ENCODE measurements at regions not wholly inside any gene's neighbourhood (a gene's known extent, or its start where the extent isn't known, plus 50 kb on each side); places are given as distances from the start of the nearest gene placed in this dataset.
"Not testable (repeated sequence)": the region's sequence is repeated elsewhere in the genome, so short reads cannot be mapped to it uniquely, and the experiment has no call there.

DNA sequence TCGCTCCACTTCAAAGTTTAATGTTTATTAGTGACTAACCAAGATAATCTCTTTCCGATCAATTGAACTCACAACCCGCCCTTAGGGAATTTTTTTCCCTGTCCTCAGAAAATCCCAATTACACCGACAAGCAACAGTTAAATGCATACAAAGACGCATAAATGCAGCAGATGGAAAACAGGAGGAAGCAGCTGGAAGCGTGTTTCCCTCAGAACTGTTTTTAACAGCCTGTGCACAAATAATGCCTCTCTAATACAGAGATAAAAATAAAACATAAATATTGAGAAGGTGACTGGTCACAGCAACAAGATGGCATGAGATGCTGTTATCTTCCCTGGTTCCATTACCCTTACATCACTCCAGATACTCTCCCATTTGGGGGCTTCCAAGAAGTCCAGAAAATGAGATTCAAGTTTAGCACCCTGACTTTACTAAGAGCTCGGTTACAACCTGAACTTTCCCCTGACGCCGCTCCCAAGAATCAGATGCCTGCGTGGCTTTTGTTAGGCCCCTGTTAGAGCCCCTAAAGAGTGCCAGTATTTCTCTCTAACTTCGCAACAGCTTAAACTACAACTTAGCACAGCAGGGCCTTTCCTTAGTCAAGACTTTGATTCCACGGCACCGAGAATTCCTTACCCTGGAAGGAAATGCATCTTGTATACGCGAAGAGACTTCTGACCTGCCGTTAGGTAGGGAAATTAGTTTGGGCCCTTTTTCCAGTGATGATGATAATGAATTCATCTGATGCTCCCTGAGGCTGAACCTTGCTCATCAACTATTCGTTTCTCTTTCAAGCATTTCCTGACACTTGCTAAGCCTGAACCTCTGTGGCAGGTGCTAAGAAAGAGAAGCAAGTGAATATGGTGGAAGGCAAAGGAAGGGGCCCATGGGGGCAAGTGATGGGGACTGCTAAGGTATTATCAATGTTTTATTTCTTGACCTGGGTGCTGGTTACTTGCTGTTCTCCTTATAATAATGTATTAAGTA, 137.7 kb upstream of the SMYD2 start:
- FAIRE-seq = no peak

- not testable (repeated sequence) for FAIRE-seq
Observed at GRCh38 chr1:214144521-214144920, 136.4 kb upstream of the SMYD2 start.

DNA sequence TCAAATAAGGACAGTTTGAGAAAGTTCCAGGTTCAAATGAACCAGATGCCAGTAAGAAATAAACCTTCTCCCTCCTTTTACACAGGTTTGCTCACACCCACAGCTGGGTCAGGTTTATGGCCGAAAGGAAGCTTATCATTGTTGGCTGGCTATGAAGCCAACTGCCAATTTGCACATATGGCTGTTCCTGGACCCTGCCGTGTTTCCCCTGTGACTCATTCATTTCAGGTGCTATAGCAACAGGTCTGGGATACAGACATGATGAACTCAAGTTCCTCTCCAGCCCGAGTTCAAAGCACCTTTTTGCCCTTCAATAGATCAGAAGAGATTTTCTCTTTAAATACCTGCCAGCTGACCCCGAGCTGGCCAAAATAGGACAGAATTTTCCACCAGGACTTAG, 134.4 kb upstream of the SMYD2 start:
- FAIRE-seq = no peak

DNA sequence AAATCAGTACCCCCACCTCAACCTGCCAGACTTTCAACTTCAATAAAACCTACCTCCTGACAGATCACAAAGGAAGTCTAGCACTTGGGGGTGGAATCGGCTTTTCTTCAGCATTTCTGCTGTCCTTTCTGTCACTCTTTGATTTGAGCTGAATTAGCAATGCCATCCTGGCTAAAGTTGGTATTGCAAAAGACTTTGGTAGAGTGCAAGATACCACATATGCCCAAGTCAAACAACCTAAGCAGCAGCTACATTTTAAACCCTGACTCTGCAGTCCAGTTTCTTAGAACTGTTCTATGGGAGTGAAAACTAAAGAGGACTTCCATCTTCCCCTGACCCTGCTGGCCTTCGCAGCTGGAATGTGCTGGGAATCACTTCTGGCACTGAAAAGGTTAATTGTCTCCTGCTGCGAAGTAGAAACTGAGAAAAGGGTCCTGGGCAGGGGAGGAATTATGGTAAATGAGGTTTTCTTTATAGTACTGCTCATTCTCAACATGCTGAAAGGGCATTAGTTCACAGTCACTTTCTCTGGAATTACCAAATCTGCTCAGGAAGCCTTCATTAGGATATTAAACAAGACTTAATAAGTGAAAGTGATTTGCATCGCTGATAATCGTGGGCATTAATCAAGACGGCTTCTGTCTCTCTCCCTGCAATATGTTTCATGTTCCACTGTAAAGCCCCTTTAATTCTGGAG, 126.2 kb upstream of the SMYD2 start:
- FAIRE-seq = no peak

GRCh38 chr1:214155987-214156625, 124.9 kb upstream of the SMYD2 start:
- FAIRE-seq = no peak

DNA sequence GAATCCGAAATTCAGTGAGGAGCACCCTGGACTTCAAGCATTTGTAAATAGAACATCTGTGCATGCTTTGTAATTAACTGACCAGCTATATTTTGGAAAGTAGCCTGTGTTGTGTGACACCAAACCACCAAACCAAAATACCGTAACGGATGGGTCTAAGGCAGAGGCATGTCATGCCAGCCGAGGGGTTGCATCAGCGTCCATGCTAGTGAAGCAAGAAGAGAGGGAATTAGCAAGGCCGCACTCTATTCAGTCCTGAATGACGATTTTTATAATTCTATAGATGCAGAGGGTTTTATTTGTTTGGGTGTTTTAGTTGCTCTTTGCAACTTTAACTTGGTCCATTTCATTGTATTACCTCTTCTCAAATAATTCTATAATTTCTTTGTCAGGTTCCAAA, 116.8 kb upstream of the SMYD2 start:
- FAIRE-seq = no peak

DNA sequence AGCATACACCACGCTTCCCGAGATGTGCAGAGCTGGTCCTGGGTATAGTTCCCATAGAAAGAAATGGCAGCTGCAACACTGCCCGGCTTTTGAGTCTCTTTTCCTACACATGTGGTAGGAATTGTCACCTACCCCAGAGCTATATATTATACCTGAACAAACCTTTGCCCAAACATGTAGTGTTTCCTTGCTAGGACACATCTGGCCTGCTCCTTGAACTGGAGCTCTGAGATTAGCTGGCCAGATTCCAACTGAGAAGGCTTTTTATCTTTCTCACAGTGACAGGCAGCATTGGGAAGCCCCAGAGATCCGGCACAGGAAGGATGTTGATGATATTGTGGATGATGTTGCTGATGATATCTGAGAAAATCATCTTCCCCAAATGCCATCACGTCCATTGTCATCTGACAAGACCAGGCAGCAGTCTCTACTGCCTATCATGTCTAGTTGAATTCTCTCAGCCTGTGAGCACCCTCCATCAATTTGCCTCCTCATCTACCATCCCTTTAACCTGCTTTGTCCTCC, 115.0 kb upstream of the SMYD2 start:
- FAIRE-seq = no peak

DNA sequence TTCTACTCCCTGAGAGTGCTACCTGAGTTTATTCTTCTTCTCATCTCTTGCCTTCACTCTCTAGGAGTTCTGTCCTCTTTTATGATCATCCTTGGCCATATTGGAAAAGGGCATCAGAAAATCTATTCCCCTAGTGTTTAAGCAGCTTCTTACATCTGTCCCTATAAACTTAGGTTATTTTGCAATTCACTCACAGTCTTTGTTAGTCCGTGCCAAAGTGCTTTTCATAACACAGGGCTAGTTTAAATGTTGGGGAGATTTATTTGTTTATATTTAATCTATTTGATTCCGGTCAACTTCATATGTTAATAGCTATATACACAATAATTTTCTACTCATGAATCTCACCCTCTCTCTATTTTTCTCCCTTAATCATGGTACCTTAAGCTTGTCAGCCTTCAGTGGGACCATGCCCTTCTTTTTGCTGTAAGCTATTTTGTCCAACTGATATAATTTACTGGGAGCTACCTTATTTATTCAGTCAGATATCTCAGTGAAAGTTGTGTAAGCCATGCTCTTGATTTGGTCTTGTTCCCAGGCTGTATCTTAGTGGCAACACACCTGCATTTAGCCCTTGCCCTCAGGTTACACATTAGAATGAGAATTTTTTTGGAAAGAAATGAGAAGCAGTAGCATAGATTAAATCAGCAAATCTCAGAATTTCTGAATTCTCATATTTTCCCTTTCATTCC, 106.3 kb upstream of the SMYD2 start:
- FAIRE-seq = no peak

DNA sequence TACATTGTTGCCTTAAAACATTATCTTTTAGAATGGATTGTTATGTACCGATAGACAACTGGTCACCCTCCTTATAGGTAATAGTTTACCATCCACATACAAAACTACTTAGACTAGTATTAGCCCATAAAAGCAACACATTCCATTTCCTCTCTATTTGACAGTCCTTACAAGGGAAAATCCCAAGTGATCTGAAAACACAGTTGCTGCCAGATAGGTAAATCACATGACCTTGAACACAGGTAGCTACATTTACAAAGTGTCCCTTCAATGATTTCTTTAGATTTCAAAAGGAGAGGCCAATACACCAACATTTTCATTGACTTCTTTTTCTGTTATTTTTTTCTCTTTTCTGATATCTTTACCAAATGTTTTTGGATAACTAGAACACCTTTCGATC, 102.9 kb upstream of the SMYD2 start:
- no peak for FAIRE-seq

- no peak for FAIRE-seq
Observed at GRCh38 chr1:214184992-214185391, 96.0 kb upstream of the SMYD2 start.

DNA sequence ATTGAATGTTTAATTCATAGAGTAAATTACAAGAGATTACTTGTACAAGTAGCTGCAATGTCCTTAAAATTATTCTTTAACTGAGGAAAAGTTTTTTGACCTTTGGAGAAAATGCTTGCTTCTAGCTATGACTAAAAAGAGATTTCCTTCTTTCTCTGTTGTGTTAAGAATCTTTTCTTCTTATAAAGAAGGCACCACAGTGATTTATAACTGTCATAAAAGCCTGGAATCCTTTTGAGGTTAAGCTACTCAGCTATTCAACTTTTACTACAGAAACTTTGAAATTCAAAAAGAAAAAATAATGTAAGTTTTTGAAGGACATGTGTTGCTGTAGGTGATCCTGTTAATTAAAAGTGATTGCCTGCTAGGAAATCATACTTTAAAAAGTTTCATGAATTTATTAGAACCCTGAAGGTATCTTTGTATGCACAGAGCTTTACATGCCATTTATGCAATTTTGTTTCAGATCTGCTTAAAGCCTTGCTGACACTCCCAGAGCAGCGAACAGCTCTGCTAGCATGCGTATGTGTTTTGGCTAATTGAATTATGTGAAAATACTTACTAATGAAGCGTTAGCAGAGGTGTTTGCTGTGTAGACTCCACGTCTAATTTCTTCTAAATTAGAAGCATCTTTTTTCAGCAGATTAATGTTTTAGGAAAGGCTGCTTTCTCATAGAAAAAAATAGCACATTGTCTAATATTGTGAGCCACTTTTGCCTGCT, 94.7 kb upstream of the SMYD2 start:
- FAIRE-seq = no peak

GRCh38 chr1:214187121-214187900, 93.6 kb upstream of the SMYD2 start:
- FAIRE-seq = no peak

- FAIRE-seq = no peak
Observed at GRCh38 chr1:214187933-214188332, 93.0 kb upstream of the SMYD2 start.

DNA sequence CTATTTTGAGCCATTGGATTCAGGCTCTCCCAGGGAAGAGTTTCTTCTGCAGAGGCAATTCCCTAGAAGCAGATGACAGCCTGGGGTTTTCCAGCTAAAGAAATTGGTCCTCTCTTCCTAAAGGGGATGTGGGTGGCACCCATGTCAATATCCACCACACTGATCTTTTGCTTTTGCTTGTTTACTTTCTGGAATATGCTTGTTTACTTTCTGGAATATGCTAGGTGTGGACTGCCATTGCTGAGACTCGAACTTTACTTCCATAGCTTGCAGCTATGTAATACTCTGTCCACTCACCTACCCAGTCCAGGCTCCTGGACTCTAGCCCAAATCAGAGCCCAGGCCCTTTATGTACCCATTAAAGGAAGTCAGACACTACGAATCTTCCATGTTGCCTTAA, 92.1 kb upstream of the SMYD2 start:
- no peak for FAIRE-seq

DNA sequence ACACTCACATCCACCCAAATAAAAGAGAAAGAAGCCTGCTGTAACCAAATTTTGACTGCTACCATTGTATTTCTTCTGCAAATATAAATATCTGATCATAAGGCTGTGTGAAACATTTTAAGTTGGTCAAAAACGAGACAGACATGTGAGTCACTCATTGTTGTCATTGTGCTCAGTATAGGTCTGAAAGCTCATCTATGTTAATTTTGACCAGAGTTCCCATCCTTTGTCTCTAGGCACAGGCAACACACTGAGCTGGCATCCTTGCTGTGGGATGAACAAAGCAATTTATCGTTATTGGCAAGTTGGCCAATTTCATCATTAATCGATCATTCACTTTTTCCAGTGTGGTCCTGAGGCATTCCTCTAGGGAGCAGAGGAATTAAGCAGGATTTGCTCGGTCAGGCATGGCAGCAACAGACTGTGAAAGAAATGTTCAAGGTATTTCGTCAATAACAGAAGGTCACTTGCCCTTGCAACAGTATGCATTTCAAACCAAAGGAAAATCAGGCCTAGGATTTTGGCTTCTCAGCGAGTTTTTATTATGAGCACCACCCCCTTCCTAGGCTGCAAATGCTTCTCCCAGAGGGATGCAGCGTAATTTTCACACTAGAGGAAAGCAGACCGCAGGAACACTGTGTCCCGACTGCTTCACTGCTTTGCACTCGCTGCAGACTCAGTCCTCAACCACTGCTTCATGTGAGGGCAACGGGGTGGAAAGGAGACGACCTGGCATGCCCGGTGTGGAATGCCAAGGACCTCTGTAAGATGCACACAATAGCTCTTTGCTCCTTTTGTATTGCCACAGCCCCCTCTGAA, 87.9 kb upstream of the SMYD2 start:
- FAIRE-seq = no peak

DNA sequence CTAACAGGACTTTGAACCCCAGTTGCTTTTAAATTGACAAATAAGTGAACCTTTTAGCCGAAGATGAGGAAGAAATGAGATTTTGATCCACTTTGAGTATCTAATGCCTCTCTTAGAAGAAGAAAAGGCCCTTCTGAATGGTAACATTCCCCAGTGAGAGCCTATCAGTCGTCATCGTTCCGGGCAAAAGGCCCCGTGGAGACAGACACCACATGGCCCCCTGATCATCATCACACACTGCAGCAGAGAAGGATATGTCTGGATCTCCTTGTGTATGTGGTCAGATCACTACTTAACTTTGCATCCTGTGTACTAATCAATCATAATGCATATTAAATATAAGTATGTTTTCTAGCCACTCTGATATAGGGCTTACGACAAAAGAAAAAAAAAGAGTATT, 87.3 kb upstream of the SMYD2 start:
- FAIRE-seq = no peak

DNA sequence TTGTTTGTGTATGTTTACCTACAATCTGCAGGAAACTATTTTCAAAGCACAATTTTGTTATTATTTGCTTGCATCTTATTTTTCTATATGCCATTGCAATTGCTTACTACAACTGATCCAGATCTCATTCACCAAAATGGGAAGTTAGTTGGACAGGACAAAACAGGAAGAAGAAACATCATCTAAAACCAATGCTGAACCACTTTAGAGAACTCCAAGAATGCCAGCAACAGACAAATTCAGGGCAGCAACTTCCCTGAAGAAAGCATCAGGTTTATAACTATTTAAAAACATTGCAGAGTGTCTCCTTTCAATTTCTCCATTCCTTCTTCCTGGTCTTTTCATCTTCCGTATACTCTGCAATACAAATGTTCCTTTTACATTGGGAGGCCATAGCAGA, 82.4 kb upstream of the SMYD2 start:
- no peak for FAIRE-seq

DNA sequence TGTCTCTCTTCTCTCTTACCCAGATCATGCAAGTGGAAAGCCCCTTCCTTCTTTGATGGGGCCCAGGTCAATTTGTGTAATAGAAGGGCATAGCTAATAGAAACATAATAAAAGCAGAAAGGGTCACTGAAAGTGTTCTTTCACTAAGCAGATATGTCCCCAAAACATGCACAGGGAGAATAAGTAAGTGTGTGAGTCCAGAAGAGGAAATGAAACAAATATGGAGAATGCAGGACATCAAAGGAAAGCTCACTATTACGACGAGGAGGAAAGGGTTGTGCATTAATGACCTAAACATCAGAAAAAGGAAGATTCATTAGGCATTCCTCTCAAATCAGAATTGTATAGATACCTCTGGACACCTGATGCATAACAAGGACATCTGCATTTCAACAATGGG, 81.4 kb upstream of the SMYD2 start:
- no peak for FAIRE-seq

GRCh38 chr1:214202992-214203391, 78.0 kb upstream of the SMYD2 start:
- FAIRE-seq = no peak

DNA sequence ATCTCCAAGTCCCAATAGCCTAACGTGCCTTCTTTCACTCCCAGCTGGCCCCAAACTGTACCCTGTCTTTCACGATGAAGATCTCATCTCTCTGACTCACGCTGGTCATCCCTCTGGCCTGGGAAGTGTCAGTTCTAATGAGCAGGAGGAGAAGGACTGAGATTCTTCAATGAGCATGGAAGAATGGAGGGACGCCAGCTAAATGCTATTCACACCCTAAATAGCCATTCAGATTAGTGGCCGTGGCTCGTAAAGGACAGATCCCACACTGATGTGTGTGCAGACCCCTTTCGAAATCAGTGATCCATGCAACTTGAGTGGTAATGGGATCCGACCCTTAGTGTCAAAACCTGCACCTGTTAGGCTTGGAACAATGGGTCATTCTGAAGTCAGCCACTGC, 75.9 kb upstream of the SMYD2 start:
- no peak for FAIRE-seq

Data from TTC549 (cell line).